Endodermal cell (in vitro differentiated cells): ENCODE measurements at regions not wholly inside any gene's neighbourhood (a gene's known extent, or its start where the extent isn't known, plus 50 kb on each side); places are given as distances from the start of the nearest gene placed in this dataset.

Experiments used
- DNase-seq: peaks from one replicate; pipeline ENCODE4 v3.0.0-alpha.2; 2017
- H3K27ac ChIP-seq: 2 replicates; pipeline ENCODE4 v1.5.1; 2013; ENCODE audit warnings: mild to moderate bottlenecking, low read depth, low read length, moderate library complexity
- H3K27me3 ChIP-seq: 2 replicates; pipeline ENCODE4 v1.6.1; 2013; ENCODE audit warnings: mild to moderate bottlenecking, low read length, moderate library complexity; ENCODE audit not compliant: insufficient read depth, control insufficient read depth, poor library complexity, severe bottlenecking
- H3K36me3 ChIP-seq: 2 replicates; pipeline ENCODE4 v1.7.0; 2013; ENCODE audit warnings: mild to moderate bottlenecking, low read length, moderate library complexity; ENCODE audit not compliant: control insufficient read depth, insufficient read depth
- H3K4me1 ChIP-seq: one replicate; pipeline ENCODE4 v1.7.0; 2013; ENCODE audit warnings: low read length; ENCODE audit not compliant: control insufficient read depth, insufficient read depth
- H3K4me3 ChIP-seq: 2 replicates; pipeline ENCODE4 v1.5.1; 2013; ENCODE audit warnings: mild to moderate bottlenecking, low read length, moderate library complexity
- H3K9ac ChIP-seq: 2 replicates; pipeline ENCODE4 v1.6.1; 2013; ENCODE audit warnings: mild to moderate bottlenecking, low read length, moderate library complexity; ENCODE audit not compliant: poor library complexity, severe bottlenecking; ENCODE audit errors: extremely low read depth
- H3K9me3 ChIP-seq: 2 replicates; pipeline ENCODE4 v1.6.1; 2013; ENCODE audit warnings: mild to moderate bottlenecking, low read length, moderate library complexity; ENCODE audit not compliant: control insufficient read depth
- H3K27ac Mint-ChIP-seq: 2 replicates; pipeline ENCODE4 v1.8.0; 2020; ENCODE audit warnings: mixed read lengths
- H3K27me3 Mint-ChIP-seq: 2 replicates; pipeline ENCODE4 v1.8.0; 2021; ENCODE audit warnings: mild to moderate bottlenecking, mixed read lengths; ENCODE audit not compliant: insufficient read depth
- H3K36me3 Mint-ChIP-seq: 2 replicates; pipeline ENCODE4 v1.8.0; 2020; ENCODE audit warnings: low read depth, mixed read lengths
- H3K4me1 Mint-ChIP-seq: 2 replicates; pipeline ENCODE4 v1.8.0; 2020; ENCODE audit warnings: mixed read lengths
- H3K4me3 Mint-ChIP-seq: 2 replicates; pipeline ENCODE4 v1.8.0; 2020; ENCODE audit warnings: mild to moderate bottlenecking, moderate library complexity, mixed read lengths
- H3K9me3 Mint-ChIP-seq: 2 replicates; pipeline ENCODE4 v1.8.0; 2020; ENCODE audit warnings: mild to moderate bottlenecking, mixed read lengths
- CTCF ChIP-seq: fragments of 200-600 bp; sonication (generic); conservative IDR thresholded peaks from 2 replicates; pipeline ENCODE4 v1.5.0; 2021; ENCODE audit warnings: antibody characterized with exemption, mild to moderate bottlenecking
- WGBS, 2 experiments: methylation state at CpG; one replicate each; pipeline versions ENCODE4 v1.1.5 to v1.1.7; 2013; ENCODE audit warnings: missing lambda C conversion rate in 2 of 2, mixed read lengths in 1 of 2; ENCODE audit not compliant: insufficient coverage in 1 of 2, insufficient read length in 1 of 2; 5-methylcytosine and 5-hydroxymethylcytosine counted together

GRCh38 chr17:71157297-71157696, 963.5 kb upstream of the SOX9 start:
- H3K9me3 ChIP-seq: no peaks in the 10 kb centered on the region
- peaks cover 3% of the 10 kb centered on the region for H3K9me3 Mint-ChIP-seq
- no peaks in the 10 kb centered on the region for H3K4me1 ChIP-seq
- no peaks in the 10 kb centered on the region for H3K27me3 ChIP-seq
- no peaks in the 10 kb centered on the region for H3K36me3 Mint-ChIP-seq
- no peak for DNase-seq
- H3K9ac ChIP-seq: no peak overlapping the region
- H3K4me3 Mint-ChIP-seq: no peak overlapping the region
- H3K27ac ChIP-seq: no peak overlapping the region
- H3K27ac Mint-ChIP-seq: no peak overlapping the region
- 89% methylated on average over 2 of the region's 2 CpGs; no CpG with 5 or more reads in 1 of the 2 experiments for WGBS, 2 experiments
- H3K27me3 Mint-ChIP-seq: peaks cover 1% of the 10 kb centered on the region
- no peaks in the 10 kb centered on the region for H3K36me3 ChIP-seq
- no peak overlapping the region for H3K4me3 ChIP-seq
- no peaks in the 10 kb centered on the region for H3K4me1 Mint-ChIP-seq
- TF ChIP-seq CTCF: no peak

GRCh38 chr17:71158437-71158836, 962.4 kb upstream of the SOX9 start:
- Histone ChIP-seq H3K9ac (no peak overlapping the region), H3K4me1 (no peaks in the 10 kb centered on the region), H3K36me3 (no peaks in the 10 kb centered on the region), H3K27ac (no peak overlapping the region), H3K27me3 (no peaks in the 10 kb centered on the region), H3K4me3 (no peak overlapping the region), H3K9me3 (no peaks in the 10 kb centered on the region)
- no peak for TF ChIP-seq CTCF
- Mint-ChIP-seq H3K36me3 (no peaks in the 10 kb centered on the region), H3K4me1 (no peaks in the 10 kb centered on the region), H3K27ac (no peak overlapping the region), H3K27me3 (peaks cover 1% of the 10 kb centered on the region), H3K4me3 (no peak overlapping the region), H3K9me3 (peaks cover 3% of the 10 kb centered on the region)
- WGBS, 2 experiments: 100% methylated on average over 4 of the region's 4 CpGs; no CpG with 5 or more reads in 1 of the 2 experiments
- no peak for DNase-seq

GRCh38 chr17:71163121-71163812, 957.6 kb upstream of the SOX9 start:
- H3K36me3 ChIP-seq: no peaks in the 10 kb centered on the region
- H3K27me3 ChIP-seq: no peaks in the 10 kb centered on the region
- H3K27ac ChIP-seq: no peak overlapping the region
- Mint-ChIP-seq H3K27me3 (peaks cover 3% of the 10 kb centered on the region), H3K4me1 (no peaks in the 10 kb centered on the region), H3K9me3 (no peaks in the 10 kb centered on the region), H3K36me3 (no peaks in the 10 kb centered on the region), H3K27ac (no peak overlapping the region), H3K4me3 (no peak overlapping the region)
- no peak for DNase-seq
- no peaks in the 10 kb centered on the region for H3K4me1 ChIP-seq
- no peak for TF ChIP-seq CTCF
- 90 to 93% methylated on average over 3 to 6 of the region's 6 CpGs for WGBS, 2 experiments
- H3K9me3 ChIP-seq: no peaks in the 10 kb centered on the region
- H3K4me3 ChIP-seq: no peak overlapping the region
- H3K9ac ChIP-seq: no peak overlapping the region
